Activated CD4-positive, alpha-beta T cell treated with anti-CD3 and anti-CD28 coated beads, Interleukin-2, amount 50 U/mL, for 4 hours (primary cell): ENCODE measurements at regions not wholly inside any gene's neighbourhood (a gene's known extent, or its start where the extent isn't known, plus 50 kb on each side); places are given as distances from the start of the nearest gene placed in this dataset.
"Not testable (repeated sequence)": the region's sequence is repeated elsewhere in the genome, so short reads cannot be mapped to it uniquely, and the experiment has no call there.

ENCODE experiments used
- DNase-seq, 2 experiments: peaks; one replicate each; pipeline ENCODE4 v3.0.0-alpha.2; 2020

DNA sequence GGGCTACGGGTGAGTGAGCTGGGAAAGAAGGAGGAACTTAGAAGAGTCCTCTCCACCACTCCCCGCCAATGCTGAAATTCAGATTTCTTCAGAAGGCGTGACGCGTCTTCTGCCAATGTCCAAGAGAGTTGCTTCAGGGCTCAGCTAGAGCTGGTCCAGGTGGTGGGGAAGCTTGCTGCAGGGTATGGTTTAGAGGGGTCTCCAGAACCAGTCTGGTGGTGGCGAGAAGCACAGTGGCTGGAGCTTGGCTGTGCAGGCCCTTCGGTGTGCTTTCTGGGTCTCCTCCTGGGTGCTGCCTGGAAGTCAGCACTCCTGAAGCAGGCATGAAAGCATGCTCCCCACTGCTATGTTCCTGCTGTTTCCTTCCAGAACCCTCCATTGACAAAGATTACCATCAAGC lies 387.2 kb downstream of the PTPRU start:
- no peak for DNase-seq

DNA sequence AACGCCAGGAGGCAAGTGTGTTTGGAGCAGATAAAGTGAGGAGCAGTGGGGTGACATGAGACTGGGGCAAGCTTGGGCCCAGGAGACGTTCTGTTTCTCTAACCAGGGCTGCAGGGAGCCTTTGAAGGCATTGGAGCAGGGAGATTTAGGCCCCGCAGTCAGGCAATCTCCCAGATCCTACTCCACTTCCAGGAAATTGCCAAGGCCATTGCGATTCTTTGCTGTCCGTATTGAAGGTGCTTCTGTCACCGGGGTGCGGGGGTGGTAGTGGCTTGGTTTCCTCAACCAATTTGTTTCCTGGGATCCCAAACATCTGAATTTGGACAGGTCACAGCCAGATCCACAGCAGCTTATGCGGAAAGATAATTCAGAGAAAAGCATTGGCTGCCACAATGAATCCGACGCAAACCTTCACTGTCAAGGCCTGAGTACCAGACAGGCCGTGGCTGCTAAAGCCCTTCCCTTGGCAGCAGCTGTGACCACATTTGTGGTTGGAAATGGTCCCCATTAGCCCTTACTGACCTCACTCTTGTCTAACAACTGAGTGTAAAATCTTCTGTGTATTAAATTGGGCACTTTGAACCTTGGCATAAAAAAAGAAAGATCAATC lies 385.6 kb downstream of the PTPRU start:
- no peak for DNase-seq

DNA sequence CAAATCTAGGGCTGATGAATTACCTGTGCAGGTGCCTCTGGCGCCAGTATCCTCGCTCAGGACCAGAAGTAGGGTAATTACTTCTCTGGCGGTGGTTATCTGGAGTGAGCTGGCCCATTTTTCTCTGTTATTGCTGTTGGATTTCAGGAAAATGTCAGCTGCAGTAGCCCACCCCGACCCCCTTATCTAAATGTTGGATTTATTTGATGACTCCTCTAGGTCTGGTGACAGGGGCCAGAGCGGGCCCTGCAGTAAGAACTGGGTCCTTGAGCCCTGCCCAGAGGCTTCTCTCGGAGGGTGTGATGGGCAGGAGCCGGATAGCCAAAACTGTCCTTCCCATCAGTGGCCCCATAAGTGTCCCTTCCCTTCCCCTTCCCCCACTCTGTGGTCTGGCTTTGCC lies 384.3 kb downstream of the PTPRU start:
- no peak for DNase-seq

DNA sequence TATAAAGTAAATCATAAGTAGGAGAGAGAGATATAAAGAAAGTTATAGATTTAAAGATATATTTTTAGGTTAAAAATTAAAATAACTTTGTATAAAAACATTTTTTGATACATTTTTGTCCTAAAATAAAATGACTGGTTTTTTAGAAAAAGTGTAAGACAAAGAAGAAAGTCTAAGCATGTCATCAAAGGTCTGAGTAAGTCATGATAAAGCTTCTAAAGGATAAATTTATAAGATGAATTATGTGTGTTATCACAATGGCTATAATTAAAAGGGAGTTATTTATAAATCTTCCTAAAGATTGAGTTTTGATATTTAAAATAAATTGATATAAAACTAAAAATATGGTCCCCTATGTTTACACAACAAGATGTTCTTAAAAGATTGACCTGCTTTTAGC lies 370.9 kb downstream of the PTPRU start:
- no peak for DNase-seq

DNA sequence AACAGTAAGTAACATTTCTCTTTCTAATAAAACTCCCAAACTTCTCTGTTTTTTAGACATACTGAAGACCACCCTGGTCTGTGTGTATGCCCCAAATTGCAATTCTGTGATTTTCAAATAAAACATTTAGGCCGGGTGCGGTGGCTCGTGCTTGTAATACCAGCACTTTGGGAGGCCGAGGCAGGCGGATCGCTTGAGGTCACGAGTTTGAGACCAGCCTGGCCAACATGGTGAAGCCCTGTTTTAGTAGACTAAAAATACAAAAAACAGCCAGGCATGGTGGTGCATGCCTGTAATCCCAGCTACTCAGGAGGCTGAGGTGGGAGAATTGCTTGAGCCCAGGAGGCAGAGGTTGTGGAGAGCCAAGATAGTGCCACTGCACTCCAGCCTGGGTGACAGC lies 368.5 kb downstream of the PTPRU start:
- DNase-seq: not testable (repeated sequence)

DNA sequence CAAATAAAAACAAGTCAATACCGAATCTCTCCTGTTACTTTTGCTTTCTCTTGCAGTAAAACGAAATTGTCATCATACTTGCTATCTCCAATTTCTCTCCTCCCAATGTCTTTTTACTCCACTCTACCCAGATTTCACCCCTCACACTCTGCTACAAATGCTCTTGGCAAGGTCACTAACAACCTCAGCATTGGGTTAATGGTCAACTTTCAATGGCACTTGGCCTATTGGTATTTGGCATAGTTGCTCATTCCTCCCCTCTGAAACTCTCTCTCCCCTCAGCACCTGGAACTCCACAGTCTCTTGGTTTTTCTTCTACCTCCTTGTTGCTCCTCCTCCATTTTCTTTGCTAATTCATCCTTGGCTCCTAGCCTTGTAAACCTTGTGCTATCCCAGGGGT lies 367.3 kb downstream of the PTPRU start:
- DNase-seq: no peak

DNA sequence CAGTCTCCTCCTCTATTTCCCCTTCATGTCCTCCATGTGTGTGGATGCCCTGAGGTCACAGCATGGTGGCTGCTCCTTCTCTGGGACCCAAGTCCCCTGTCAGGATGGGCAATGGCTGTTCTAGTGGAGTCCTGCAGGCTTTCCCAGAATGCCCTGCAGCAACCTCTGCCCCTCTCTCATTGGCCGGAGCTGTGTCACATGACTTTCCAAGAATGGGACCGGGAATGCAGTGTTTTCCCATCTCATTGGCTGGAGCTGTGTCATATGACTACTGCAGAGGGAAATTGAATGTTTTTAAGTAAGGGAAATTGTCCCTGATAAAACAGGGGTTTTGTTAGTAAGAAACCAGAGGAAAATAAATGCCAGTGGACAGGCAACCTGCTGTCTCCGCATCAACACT lies 365.9 kb downstream of the PTPRU start:
- no peak for DNase-seq

DNA sequence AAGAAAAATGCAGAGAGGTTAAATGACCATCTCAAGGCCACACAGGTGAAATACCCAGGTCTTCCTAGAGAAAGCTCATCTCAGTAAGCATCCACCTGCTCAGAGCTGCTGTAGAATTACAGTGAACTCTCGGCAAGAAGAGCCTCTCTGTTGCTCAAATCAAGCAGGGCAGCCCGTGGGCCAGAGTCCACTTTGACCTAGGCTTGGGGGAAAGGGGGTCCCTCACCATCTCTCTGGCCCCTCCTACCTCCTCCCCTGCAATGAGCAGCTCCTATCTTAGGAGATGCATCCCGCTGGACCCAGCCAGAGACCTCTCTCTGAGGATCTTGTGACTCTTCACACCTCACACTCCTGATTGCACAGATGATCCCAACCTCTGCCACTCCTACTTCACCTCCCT lies 364.7 kb downstream of the PTPRU start:
- no peak for DNase-seq

DNA sequence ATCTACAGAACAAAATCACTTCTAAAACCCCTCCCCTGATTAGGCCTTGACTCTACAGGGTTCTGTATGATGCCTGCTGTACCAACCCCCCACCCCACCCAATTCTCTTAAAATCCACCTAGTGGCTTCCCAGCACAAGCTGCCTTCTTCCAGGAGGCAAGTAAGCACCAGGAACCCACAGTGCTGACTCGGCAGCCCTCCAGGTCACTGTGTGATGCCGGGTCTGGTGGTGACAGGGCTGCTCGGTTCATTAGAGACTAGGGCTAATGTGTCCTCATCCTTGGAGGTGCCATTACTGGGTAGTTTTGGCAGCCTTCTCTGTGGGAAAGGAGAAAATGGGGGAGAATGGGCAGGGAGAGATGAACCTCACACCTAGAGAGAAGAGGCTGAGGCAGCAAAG lies 363.5 kb downstream of the PTPRU start:
- DNase-seq: no peak

DNA sequence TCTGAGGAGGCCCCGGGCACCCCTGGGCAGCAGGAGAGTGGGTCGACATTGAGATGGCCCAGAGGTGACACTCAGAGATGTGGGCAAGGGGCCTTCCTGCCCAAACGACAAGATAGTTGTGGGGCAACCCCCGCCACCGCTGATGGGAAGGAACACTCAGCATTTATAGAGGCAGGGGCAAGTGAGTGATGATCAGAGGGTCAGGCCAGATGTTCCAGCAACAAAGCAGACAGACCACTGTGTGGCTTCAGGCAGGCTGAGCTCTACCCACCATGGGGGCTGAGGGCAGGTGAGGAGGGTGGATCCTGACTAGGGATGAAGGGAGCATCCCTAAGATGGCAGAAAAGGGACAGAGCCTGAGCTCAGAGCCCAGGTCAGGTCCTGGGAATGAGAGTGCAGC lies 362.7 kb downstream of the PTPRU start:
- no peak for DNase-seq

DNA sequence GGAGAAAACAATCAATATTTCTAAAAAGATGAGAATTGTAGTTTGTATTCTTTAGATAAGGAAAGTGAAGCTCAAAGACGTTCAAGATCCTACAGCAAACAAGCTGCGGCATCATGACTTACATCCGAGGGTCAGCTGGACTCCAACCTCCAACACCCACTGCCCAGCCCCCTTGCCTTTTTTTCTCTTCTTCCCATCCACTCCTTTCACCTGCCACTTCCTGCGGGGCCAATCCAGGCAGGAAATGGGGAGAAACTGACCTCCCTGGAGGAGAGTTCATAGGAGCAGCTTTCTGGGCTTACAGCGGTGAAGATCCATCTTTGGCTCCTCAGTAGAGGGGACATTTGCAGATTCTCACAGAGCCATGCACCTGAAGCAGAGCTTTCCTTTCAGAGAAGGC lies 361.5 kb downstream of the PTPRU start:
- no peak for DNase-seq

DNA sequence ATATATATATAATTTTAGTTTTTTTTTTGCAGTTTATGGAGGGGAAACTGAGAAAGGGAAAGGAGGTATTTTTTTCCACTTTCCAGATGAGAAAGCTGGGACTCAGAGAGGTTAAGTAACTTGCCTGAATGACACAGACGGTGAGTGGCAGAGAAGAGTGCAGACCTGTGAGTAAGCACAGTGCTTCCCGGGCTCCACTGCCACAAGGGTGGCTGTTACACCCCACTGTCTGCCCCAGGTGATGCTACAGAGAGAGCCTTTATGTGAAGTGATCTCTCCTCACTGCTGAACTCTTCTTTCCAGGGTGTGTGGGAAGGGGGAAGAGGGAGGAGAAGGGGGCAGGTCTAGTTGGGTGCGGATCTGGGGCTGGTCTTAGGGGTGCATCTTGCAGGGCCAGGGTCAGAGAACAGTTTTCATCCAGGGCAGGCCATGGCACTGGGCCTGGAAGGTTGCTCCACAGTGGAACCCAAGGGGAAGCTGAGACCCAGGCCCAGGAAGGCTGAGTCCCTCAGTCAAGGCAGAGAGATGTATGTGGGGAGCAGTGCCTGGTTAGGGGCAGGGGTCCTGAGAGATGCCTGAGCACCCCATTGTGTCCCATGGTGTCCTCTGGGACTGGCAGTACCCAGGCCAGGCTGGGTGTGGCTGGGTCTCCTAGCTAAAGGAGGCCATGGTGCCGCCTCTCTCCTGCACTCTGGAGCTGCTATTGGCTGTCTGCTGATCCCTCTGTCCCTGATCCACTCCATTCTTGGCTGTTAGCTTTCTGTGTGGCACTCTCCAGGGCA lies 357.5 kb downstream of the PTPRU start:
- DNase-seq: no peak

DNA sequence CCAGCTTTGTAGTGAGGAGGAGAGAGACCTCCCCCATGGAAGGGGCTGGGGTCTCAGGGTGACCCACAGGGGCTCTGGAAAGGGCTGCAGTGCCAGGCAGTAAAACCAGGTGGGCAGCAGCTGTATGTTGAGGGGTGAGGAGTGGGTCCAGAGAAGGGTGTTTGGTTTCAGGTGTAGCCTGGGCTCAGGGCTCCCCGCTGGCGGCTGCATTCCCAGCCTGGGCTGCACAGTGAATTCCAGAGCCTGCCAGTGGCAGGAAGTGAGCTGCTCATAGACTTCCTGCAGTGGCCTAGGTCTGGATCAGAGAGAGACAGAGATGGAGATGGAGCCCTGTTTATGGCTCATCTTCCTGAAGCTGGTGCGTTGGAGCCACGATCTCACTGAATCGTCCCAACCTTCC lies 356.4 kb downstream of the PTPRU start:
- DNase-seq: no peak

DNA sequence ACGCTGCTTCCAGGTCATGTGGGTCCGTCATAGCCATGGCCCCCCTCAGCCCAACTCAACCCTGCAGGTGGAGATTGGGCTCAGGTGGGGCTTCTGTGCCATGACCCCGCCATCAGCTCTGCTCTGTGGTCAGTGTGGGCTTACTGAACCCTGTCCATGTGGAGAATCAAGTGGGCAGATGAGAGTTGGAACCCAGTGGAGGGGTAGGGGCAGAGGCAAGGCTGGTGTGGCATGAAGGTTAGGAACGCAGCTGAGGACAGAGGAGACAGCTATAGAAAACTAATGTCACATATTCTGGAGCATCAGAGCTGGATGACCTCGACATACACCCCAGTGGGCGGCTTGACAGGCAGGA lies 355.9 kb downstream of the PTPRU start:
- DNase-seq: no peak

DNA sequence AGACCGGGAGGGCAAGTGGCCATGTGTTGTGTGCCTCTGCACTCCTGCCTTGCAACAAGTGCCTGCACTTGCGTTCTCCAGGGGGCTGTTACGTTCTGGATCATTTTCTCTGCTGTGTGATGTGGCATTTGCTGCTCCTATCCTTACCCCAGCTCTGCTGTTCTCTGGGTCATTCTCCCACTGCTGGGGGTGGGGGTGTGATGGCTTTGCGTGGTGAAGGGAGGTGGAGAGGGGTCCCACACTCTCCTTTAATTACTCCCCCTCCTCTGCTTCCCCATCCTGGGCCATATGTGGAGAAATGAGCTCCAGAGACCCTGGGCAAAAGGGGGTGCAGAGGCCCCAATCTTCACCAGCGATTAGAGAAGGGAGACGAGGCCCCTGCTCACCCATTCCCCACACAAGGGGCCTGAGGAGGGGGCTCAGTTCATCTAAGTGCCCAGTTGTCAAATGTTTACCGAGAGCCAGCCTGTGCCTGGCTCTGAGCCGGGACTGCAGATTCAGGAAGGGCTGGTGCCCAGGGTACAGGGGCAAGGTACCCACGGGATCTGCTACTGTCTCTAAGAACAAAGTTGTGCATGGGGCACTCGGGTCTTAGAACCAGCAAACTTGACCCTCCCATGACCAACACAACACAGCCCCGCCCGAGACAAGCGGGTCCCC lies 355.4 kb downstream of the PTPRU start:
- no peak for DNase-seq

DNA sequence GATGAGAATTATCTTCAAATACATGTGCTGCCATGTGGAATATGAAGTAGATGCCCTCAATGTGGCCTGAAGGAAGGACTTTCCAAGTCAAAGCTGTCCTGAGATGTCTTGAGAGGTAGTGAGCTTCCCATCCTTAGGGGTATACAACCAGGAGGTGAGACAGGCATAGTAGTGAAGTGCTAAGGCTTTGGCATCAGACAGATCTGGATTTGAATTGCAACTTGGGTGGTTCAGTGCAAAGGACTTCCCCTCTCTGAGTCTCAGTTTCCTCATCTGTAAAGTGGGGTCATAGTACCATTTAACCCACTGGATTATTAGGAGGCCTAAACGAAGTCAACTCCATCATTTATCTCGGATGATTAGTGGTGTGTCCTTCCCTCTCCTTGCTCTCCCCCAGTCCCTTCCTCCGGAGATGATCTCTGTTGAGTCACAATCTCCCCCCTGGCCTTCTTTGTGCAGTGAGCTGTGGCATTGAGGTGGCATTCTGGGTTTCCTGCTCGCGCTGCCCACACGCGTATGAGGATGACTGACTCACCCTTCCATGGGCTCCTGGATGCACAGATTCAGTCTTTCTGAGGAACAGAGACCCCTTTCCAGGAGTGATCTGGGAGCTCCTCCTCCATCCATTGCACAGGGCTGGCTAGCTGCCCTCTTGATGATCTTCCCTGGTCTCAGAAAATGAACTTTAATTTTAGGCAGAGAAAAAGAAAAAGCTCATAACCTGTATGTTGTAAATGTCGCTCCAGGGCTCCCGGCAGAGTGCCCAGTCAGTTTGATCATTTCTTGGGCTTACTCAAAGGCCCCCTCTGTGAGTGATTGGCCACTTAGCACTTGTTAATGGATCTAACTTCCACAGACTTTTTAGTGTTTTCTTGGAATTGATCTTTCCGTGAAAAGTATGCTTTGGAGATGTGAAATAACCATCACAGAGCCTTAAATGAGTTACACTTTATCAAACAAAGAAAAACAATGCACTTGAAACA lies 354.6 kb downstream of the PTPRU start:
- no peak for DNase-seq

DNA sequence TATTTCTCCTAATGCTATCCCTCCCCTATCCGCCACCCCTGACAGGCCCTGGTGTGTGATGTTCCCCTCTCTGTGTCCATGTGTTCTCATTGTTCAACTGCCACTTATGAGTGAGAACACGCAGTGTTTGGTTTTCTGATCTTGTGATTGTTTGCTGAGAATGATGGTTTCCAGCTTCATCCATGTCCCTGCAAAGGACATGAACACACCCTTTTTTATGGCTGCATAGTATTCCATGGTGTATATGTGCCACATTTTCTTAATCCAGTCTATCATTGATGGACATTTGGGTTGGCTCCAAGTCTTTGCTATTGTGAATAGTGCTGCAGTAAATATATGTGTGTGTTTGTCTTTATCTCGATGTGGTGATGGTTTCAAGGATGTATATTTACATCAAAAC lies 353.4 kb downstream of the PTPRU start:
- DNase-seq: not testable (repeated sequence)

DNA sequence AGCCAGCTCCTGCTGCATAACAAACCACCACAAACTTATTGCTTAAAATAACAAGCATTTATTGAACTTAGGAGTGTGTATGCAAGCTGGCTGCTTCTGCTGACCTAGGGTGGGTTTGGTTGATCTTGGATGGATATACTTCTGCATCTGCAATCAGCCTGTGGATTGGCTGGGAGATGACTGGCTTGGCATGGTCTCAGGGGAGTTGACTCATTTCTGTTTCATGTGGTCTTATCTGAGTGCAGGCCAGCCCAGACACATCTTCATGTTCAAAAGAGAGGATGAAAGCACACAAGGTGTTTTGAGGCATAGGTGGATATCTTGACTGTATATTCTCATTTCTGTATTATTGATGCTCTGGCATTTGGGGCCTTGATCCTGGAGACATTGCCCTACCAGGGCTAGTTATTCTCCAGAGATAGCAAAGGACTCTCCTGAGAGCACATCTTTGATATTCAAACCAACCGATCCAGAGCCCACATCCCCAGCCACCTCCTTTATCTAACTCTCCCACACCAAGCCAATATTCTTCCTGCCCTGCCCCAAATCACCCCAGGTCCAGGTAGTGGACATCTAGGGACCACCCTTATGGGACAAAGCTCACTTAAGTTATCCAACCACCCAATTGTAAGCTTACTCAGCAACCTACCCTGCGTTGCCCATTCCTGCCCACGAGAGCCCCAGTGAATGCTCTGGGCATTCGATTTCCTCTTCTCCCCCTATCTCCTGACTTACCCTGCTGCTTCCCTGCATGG lies 350.8 kb downstream of the PTPRU start:
- no peak for DNase-seq

DNA sequence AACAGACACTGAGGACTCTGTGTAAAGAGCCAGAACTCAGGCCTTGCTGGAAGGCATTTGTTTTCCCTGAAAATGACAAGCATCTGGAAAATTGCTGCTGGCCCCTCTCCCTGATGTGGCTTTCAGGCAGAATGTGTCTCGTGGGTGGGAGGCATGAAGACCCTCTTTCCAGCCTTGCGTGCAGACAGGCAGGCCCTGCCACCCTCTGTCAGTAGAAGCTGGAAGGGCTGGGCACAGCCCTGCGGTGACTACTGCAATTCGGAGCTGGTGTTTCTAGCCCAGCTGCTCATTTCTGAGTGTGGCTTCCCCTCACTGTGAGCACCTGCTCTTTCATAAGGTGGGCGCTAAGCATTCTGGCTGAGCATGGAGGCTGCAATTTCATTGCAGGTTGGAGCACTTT lies 349.9 kb downstream of the PTPRU start:
- no peak for DNase-seq

DNA sequence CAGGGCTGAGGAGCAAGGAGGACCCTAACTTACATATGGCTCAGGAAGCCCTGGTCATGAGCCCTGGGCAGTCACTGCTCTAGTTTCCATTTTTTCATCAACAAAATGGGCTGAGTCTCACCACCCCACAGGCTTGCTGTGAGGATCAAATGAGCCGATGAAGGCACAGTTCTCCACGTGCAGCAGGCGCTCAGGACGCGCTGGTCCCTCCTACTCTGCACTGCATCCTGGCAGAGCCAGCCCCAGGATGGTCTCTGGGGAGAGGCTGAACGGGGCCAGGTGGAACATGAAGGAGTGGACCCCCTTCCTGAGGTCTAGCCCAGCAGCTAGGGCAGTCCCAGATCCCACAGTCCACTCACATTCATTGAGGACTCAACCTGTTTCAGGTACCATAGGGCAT lies 349.3 kb downstream of the PTPRU start:
- no peak for DNase-seq

DNA sequence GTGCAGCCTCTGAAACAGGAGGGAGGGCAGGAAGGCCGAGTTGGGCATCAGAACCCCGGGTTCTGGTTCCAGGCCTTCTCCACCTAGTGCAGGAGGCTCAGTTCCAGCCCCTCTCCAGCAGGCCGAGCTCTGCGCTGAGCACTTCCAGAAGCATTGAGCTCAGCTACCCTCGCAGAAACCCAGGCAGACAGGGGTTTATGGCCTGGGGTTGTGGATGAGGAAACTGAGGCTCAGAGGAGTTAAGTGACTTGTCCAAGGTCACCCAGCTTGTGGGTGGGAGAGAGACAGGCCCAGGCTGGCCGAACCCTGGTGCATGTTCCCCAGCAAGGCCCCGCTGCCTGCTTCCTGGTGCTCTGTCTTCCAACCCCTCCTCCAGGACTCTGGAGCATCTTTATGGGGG lies 348.9 kb downstream of the PTPRU start:
- no peak for DNase-seq

DNA sequence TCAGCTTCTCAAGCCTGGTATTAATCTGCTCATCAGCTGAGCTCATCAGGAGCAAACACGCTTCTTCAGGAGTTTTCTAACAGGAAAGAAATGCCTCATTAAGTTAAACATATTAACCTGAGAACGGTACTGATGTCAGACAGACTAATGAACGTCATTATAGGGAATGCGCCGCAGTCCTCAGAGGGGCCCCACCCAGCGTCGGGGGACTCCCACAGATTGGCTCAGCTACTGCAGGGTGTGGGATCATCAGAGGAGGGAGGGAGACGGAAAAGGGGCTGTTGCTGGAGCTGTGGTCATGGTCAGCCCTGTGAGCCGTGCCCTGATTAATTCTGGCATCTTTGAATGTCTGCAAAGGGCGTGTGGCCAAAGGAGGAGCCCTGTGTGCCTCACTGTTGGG lies 348.5 kb downstream of the PTPRU start:
- DNase-seq: no peak

DNA sequence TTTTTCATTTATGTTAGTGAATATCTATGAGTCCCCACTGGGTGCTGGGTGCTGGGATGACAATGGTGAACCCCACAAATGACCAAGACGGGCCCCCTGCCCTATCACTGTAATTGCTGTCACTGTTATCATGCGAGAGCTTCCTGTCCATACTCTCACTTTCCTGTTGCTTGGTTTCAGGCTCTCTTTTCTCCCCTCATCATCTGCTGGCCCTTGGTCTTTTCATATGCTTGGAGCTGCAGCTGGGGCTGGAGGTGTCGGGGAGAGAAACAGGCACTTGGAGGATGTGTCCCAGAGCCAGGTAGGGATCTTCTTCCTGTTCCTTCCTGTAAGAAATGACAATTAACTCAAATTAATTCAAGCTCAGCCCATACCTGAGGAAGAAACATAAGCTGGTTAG lies 348.0 kb downstream of the PTPRU start:
- DNase-seq: no peak
